Activated T-helper 2 cell treated with anti-CD3 and anti-CD28 coated beads, Interferon-gamma antibody, Interleukin-2, Interleukin-4, amounts not matched to agents 10 μg/mL and 5 μg/mL and 100 μg/mL, durations not matched to agents 14 hours and 24 hours and 36 hours (primary cell): ENCODE measurements at regions not wholly inside any gene's neighbourhood (a gene's known extent, or its start where the extent isn't known, plus 50 kb on each side); places are given as distances from the start of the nearest gene placed in this dataset.

Experiments
- DNase-seq: peaks from one replicate; pipeline ENCODE4 v3.0.0; 2021; ENCODE audit warnings: low spot score
- H3K27ac Mint-ChIP-seq: one replicate; pipeline ENCODE4 v1.8.0; 2021; ENCODE audit warnings: mixed read lengths
- H3K27me3 Mint-ChIP-seq: one replicate; pipeline ENCODE4 v1.8.0; 2021; ENCODE audit warnings: low read depth, mixed read lengths
- H3K36me3 Mint-ChIP-seq: one replicate; pipeline ENCODE4 v1.8.0; 2021; ENCODE audit warnings: low read depth, mixed read lengths
- H3K4me1 Mint-ChIP-seq: one replicate; pipeline ENCODE4 v1.8.0; 2021; ENCODE audit warnings: low read depth, mixed read lengths
- H3K4me3 Mint-ChIP-seq: one replicate; pipeline ENCODE4 v1.8.0; 2021; ENCODE audit warnings: low read depth, mild to moderate bottlenecking, moderate library complexity, mixed read lengths
- H3K9me3 Mint-ChIP-seq: one replicate; pipeline ENCODE4 v1.8.0; 2021; ENCODE audit warnings: mixed read lengths
- intact Hi-C: fragments of 100-400 bp; cut with micrococcal nuclease; formaldehyde crosslinking; loops from one replicate; pipeline ENCODE4 v1.15.1; 2023

DNA sequence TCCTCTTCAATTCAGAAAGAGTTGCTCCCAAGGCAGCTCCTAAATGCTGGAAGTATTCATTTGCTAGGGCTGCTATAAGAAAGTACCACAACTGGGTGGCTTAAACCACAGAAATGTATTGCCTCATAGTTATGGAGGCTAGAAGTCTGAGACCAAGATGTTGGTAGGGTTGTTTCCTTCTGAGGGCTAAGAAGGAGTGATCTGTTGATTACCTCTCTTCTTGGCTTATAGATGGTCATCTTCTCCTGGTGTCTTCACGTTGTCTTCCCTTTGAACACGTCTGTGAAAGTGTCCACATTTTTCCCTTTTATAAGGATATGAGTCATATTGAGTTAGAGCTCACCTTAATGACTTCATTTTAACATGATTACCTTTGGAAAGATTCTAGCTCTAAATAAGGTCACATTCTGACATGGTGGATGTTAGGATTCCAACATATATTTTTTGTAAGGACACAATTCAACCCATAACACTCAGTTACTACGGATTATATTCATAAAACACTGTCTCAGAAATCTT lies 266.3 kb downstream of the SPATA18 start:
- peaks cover 4% of the 10 kb centered on the region for H3K9me3 Mint-ChIP-seq
- no peaks in the 10 kb centered on the region for H3K27me3 Mint-ChIP-seq
- intact Hi-C loops, result no loop called here
- no peak for DNase-seq
- no peaks in the 10 kb centered on the region for H3K4me1 Mint-ChIP-seq
- H3K4me3 Mint-ChIP-seq, result no peak overlapping the region
- no peaks in the 10 kb centered on the region for H3K36me3 Mint-ChIP-seq
- no peak overlapping the region for H3K27ac Mint-ChIP-seq

DNA sequence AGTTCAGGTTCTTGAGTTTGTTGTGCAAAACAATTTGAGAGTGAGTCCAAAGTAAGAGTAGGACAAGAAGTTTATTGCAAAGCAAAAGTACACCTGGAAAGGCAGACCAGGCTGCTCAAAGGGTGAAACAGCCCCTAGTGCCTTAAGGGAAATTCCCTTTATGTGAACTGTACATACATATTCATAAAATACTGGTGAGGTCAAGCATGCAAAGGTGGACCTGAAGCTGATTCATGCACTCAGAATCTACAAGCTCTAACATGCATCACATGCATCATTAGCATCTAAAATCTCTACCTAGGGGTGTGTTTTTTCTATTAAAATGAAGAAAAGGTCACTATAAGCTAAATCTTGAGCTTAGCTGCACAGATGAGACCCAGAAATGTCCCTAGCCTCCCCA lies 266.9 kb downstream of the SPATA18 start:
- DNase-seq, result no peak
- no peak overlapping the region for H3K4me3 Mint-ChIP-seq
- peaks cover 4% of the 10 kb centered on the region for H3K9me3 Mint-ChIP-seq
- H3K4me1 Mint-ChIP-seq, result no peaks in the 10 kb centered on the region
- intact Hi-C loops, result no loop called here
- H3K27me3 Mint-ChIP-seq, result no peaks in the 10 kb centered on the region
- H3K36me3 Mint-ChIP-seq, result no peaks in the 10 kb centered on the region
- no peak overlapping the region for H3K27ac Mint-ChIP-seq

DNA sequence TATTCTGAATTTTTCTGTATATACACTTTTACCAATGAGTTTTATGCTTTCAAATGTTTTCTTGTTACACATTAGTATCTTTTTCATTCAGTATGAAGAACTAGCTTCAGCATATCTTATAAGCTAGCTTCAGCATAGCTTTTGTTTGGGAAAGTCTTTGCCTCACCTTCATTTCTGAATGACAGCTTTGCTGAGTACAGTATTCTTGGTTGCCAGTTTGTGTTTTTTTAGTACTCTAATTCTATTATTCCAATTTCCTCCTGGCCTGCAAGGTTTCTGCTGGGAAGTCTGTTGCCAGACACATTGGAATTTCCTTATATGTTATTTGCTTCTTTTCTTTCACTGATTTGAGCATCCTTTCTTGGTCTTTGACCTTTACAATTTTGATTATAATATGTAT lies 278.8 kb downstream of the SPATA18 start:
- Mint-ChIP-seq H3K27ac (no peak overlapping the region), H3K4me1 (no peaks in the 10 kb centered on the region), H3K4me3 (no peak overlapping the region), H3K9me3 (peaks cover 19% of the 10 kb centered on the region), H3K36me3 (no peaks in the 10 kb centered on the region), H3K27me3 (no peaks in the 10 kb centered on the region)
- intact Hi-C loops, result no loop called here
- DNase-seq, result no peak

DNA sequence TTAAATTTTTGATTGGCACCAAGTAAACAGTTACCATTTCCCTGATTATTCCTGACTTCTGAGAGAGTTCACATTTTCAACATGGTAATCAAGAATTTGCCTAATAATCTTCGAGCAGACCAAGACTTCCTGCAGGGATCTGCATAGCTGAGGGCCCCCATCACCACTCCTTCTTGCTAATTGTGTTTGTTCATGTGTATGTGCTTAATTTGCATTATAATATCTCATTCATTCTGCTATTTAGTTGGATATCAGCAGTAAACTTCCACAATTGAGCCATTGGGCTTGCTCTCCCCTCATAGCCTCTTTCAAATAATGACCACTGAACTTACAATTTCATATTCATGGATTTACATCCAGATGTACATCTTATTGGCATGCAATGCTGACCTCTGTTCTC lies 292.5 kb downstream of the SPATA18 start:
- intact Hi-C loops, result no loop called here
- Mint-ChIP-seq H3K27ac (no peak overlapping the region), H3K4me3 (no peak overlapping the region), H3K27me3 (no peaks in the 10 kb centered on the region), H3K4me1 (no peaks in the 10 kb centered on the region), H3K36me3 (no peaks in the 10 kb centered on the region), H3K9me3 (no peaks in the 10 kb centered on the region)
- no peak for DNase-seq

DNA sequence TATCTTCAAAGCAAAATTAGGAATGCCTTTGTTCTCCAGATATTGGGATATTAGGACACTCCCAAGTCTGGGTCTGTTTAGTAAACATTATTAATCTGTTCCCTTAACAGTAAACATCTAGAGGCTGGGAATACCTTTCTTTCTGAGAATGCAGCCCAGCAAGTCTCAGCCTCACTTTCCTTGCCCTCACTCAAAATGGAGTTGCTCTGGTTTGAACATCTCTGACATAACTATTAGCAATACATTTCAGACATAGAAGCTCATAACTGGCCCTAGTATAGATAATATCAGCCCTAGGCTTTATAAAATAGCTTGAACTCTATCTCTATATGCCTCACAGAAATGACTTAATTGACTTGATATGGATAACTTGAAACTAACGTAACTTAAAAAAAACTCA lies 299.8 kb downstream of the SPATA18 start:
- no peaks in the 10 kb centered on the region for H3K36me3 Mint-ChIP-seq
- H3K27me3 Mint-ChIP-seq, result no peaks in the 10 kb centered on the region
- no peak for DNase-seq
- H3K4me3 Mint-ChIP-seq, result no peak overlapping the region
- no peak overlapping the region for H3K27ac Mint-ChIP-seq
- intact Hi-C loops, result no loop called here
- no peaks in the 10 kb centered on the region for H3K4me1 Mint-ChIP-seq
- H3K9me3 Mint-ChIP-seq, result peaks cover 4% of the 10 kb centered on the region

DNA sequence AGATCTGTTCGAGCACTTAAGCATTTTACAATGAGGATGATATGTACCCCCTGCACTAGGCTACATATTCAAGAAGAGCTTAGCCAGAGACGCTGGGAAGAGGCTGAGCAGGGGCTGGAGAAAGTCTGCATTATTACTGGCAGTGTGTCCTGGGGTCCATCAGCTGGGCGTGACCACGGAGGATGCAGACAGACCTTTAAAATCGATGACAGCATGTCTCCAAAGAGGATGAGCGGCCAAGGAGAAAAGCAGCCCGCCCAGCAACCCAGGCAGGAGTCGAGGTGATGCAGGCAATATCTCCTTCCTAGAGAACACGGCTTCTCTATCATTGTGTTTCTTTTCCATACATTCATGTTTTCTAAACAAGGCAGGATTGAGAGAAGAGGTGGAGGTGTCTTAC lies 300.7 kb downstream of the USP46 start:
- no peaks in the 10 kb centered on the region for H3K36me3 Mint-ChIP-seq
- no peak for DNase-seq
- intact Hi-C loops, result no loop called here
- no peaks in the 10 kb centered on the region for H3K4me1 Mint-ChIP-seq
- no peak overlapping the region for H3K4me3 Mint-ChIP-seq
- H3K27ac Mint-ChIP-seq, result no peak overlapping the region
- peaks cover 4% of the 10 kb centered on the region for H3K9me3 Mint-ChIP-seq
- no peaks in the 10 kb centered on the region for H3K27me3 Mint-ChIP-seq

DNA sequence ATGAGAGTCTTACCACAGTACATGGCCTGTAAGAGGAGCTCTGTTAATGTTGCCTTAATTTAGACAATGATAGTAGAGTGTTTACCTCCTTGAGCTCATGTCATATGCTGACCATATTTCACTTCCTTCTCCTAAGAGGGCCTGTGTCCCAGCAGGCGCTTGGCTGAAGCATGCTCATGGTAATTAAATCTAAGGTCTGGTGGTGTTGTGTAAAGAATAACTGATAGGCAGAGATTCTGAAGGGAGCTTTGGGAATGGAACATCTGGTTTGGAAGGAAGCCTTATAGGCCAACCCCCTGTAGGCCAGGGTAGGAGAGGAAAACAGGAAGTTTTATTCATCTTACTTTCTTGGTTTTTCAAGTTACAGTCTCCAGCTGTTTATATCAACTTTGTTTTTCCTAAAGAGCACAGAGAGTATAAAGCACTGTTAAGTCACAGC lies 300.2 kb downstream of the USP46 start:
- H3K27ac Mint-ChIP-seq, result no peak overlapping the region
- peaks cover 4% of the 10 kb centered on the region for H3K9me3 Mint-ChIP-seq
- H3K4me1 Mint-ChIP-seq, result no peaks in the 10 kb centered on the region
- no peaks in the 10 kb centered on the region for H3K36me3 Mint-ChIP-seq
- DNase-seq, result no peak
- intact Hi-C loops, result no loop called here
- H3K27me3 Mint-ChIP-seq, result no peaks in the 10 kb centered on the region
- H3K4me3 Mint-ChIP-seq, result no peak overlapping the region

DNA sequence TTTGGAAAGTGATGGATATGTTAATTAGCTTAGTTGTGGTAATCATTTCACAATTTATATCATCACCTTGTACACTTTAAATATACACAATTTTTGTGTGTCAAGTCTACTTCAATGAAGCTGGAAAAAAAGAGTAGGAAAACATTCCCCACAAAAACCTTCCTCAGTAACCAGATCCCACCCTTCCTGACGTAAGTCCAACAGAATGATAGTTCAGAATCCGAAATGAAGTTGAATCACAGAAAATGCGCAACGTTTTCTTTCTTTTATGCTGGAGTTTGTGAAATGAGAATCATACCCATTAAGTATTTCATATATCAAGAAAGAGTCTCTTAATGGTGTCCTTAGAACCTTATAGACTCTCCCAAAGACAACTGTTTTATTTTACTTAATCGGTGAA lies 292.9 kb downstream of the USP46 start:
- Mint-ChIP-seq H3K9me3 (no peaks in the 10 kb centered on the region), H3K4me3 (no peak overlapping the region), H3K27ac (no peak overlapping the region), H3K36me3 (no peaks in the 10 kb centered on the region), H3K27me3 (no peaks in the 10 kb centered on the region), H3K4me1 (no peaks in the 10 kb centered on the region)
- intact Hi-C loops, result no loop called here
- no peak for DNase-seq

DNA sequence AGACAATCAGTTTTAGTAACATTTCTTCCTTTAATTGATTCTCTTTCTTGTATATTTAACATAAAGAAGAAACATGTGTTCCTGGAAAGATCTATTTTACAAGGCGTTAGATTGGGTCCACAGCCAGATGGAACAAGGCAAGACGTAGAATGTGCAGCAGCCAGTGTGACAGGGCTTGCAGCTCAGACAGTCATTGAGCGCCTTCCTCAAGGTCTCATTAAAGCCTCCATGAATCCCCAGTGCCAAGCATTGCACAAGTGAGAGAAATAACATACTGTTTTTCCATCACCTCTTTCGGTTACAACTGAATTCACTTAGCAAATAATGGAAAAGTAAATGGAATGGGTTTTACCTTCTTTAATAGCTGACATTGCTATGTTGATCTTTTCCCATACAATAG lies 292.5 kb downstream of the USP46 start:
- H3K36me3 Mint-ChIP-seq, result no peaks in the 10 kb centered on the region
- H3K4me1 Mint-ChIP-seq, result no peaks in the 10 kb centered on the region
- no peak overlapping the region for H3K4me3 Mint-ChIP-seq
- DNase-seq, result no peak
- H3K27me3 Mint-ChIP-seq, result no peaks in the 10 kb centered on the region
- intact Hi-C loops, result no loop called here
- H3K27ac Mint-ChIP-seq, result no peak overlapping the region
- H3K9me3 Mint-ChIP-seq, result no peaks in the 10 kb centered on the region

DNA sequence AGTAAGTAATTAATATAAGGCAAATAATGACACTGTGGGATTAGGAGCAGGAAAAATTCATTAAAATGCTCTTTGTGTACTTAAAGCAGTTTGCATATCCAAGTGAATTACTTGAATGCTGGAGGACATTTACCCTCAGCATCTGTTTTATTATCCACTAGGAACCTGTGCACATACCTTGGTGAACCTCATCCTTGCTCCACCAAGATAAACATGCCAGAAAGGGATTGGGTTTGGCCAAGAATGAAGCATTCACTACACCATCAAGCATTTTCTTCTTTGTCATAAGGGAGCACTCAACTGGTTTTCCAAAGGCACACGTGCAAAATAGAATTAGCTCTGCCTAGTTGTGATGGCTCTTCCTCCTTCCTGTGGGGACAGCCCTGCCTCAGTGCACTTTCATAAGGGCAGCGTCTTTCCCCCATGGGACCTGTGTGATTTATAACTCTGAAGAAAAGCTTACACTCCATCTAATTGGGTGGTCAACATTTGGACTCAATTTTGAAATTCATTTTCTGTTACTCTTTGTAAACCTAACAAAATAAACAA lies 291.7 kb downstream of the USP46 start:
- intact Hi-C loops, result no loop called here
- DNase-seq, result no peak
- Mint-ChIP-seq H3K4me3 (no peak overlapping the region), H3K9me3 (no peaks in the 10 kb centered on the region), H3K36me3 (no peaks in the 10 kb centered on the region), H3K27me3 (no peaks in the 10 kb centered on the region), H3K4me1 (no peaks in the 10 kb centered on the region), H3K27ac (no peak overlapping the region)

DNA sequence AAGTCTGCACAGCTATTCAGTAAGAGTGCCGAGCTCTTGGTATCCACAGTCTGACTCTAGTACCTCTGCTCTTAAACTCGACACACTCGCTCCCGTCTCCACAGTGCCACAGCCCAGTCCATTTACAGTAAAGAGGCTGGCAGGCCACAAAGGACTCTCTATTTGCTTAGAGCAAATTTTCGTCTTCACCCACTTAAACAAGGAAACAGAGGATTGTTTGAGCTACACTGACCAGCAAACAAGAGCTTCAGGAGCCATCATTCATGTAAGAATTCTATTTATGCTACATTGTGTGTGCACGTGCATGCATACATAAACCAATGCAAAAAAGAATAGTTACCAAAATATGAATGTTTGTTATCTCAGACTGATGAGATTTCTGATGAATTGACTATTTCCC lies 290.2 kb downstream of the USP46 start:
- Mint-ChIP-seq H3K9me3 (no peaks in the 10 kb centered on the region), H3K27me3 (no peaks in the 10 kb centered on the region), H3K36me3 (no peaks in the 10 kb centered on the region), H3K27ac (no peak overlapping the region), H3K4me1 (no peaks in the 10 kb centered on the region), H3K4me3 (no peak overlapping the region)
- intact Hi-C loops, result no loop called here
- DNase-seq, result no peak

DNA sequence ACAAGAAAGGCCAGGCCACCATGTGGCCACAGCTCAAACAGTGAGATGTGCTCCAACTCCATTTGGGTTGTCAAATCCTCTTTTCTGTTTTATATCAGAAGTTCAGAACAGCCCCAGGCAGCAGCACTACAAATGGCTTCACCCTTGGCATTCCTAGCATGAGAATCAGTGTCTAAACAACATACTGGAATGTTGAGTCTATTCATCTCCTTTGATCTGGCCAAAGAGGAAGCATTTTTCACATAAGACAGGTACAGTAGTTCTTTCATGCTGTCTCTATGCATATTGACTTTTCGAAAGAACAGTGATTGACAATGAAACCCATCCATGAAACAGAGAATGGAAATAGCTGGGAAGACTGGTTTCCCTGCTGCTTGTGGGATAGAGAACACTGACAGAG lies 289.5 kb downstream of the USP46 start:
- H3K27ac Mint-ChIP-seq, result no peak overlapping the region
- H3K4me1 Mint-ChIP-seq, result no peaks in the 10 kb centered on the region
- DNase-seq, result no peak
- H3K27me3 Mint-ChIP-seq, result no peaks in the 10 kb centered on the region
- H3K36me3 Mint-ChIP-seq, result no peaks in the 10 kb centered on the region
- H3K9me3 Mint-ChIP-seq, result no peaks in the 10 kb centered on the region
- no peak overlapping the region for H3K4me3 Mint-ChIP-seq
- intact Hi-C loops, result no loop called here

DNA sequence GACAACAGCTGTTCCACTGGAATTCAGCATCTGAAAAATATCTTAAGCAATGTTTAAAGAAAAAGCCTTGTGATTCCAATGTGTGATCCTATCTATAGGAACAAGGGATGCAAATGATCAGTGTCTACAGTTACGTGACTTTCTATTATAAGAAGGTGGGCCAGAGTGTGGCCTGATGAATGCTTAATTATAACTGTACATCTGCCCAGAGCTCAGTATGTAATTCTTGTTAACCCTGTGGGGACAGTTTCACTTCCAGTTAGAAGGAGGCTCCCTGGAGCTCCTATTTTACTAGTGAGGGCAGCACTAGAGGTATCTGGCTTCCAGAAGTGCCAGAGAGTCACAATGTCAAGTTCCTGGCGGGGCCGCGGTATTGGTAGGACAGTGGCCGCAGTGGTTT lies 288.5 kb downstream of the USP46 start:
- no peak overlapping the region for H3K4me3 Mint-ChIP-seq
- intact Hi-C loops, result no loop called here
- no peaks in the 10 kb centered on the region for H3K36me3 Mint-ChIP-seq
- H3K9me3 Mint-ChIP-seq, result no peaks in the 10 kb centered on the region
- H3K27me3 Mint-ChIP-seq, result no peaks in the 10 kb centered on the region
- DNase-seq, result no peak
- no peaks in the 10 kb centered on the region for H3K4me1 Mint-ChIP-seq
- no peak overlapping the region for H3K27ac Mint-ChIP-seq

DNA sequence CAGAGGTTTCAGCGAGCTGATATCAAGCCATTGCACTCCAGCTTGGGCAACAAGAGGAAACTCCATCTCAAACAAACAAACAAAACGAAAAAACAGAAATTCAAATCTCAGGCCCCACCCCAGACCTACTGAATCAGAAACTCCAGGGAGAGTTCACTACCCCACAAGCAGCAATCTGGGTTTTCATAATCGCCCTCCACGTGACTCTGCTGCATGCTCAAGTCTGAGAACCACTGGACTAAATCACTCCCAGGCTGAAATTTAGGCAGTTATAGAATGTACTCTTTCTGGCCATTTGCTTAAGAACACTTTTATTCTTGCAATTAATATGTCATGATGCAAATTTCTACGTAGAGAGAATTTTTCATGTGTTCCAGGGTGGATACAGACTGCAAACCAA lies 287.3 kb downstream of the USP46 start:
- intact Hi-C loops, result no loop called here
- Mint-ChIP-seq H3K27me3 (no peaks in the 10 kb centered on the region), H3K4me1 (no peaks in the 10 kb centered on the region), H3K4me3 (no peak overlapping the region), H3K36me3 (no peaks in the 10 kb centered on the region), H3K27ac (no peak overlapping the region), H3K9me3 (no peaks in the 10 kb centered on the region)
- DNase-seq, result no peak
